22Rv1 (cell line): ENCODE measurements at regions not wholly inside any gene's neighbourhood (a gene's known extent, or its start where the extent isn't known, plus 50 kb on each side); places are given as distances from the start of the nearest gene placed in this dataset.

Experiments used
- ZFX ChIP-seq: fragments of 450-650 bp; IDR thresholded peaks from 2 replicates; pipeline ENCODE4 v1.6.1; 2017; ENCODE audit warnings: antibody characterized with exemption, borderline replicate concordance
- TF ChIP-seq, protein P1 (sequence below): fragments of 450-650 bp; IDR thresholded peaks from 2 replicates; pipeline ENCODE4 v1.5.1; 2017; ENCODE audit warnings: mild to moderate bottlenecking

DNA sequence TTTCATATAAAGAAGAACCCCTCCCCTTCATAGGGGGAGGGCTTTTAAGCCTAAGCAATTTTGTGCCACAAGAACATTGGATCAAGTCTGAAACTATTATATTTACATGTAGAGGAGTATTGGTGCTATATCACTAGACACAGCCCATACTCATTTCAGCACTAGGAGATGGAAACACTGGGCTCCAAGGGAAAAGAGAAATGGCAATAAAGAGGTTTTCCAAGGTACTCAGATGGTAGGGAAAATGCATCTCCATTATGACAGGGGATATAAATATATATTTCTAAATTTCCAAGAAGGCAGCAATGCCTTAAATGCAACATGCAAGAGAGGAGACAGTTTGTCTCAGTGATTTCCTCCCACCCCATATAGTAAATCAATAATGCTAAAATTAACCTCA, 209.0 kb downstream of the RAB38 start:
- TF ChIP-seq, protein P1, sequence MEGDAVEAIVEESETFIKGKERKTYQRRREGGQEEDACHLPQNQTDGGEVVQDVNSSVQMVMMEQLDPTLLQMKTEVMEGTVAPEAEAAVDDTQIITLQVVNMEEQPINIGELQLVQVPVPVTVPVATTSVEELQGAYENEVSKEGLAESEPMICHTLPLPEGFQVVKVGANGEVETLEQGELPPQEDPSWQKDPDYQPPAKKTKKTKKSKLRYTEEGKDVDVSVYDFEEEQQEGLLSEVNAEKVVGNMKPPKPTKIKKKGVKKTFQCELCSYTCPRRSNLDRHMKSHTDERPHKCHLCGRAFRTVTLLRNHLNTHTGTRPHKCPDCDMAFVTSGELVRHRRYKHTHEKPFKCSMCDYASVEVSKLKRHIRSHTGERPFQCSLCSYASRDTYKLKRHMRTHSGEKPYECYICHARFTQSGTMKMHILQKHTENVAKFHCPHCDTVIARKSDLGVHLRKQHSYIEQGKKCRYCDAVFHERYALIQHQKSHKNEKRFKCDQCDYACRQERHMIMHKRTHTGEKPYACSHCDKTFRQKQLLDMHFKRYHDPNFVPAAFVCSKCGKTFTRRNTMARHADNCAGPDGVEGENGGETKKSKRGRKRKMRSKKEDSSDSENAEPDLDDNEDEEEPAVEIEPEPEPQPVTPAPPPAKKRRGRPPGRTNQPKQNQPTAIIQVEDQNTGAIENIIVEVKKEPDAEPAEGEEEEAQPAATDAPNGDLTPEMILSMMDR, result no peak
- no peak for TF ChIP-seq ZFX
